RWPE2 (cell line): ENCODE measurements at regions not wholly inside any gene's neighbourhood (a gene's known extent, or its start where the extent isn't known, plus 50 kb on each side); places are given as distances from the start of the nearest gene placed in this dataset.
"Not testable (repeated sequence)": the region's sequence is repeated elsewhere in the genome, so short reads cannot be mapped to it uniquely, and the experiment has no call there.

Experiments used
- ATAC-seq: fragments of 200-7000 bp; cut with Tn5 transposase; 3 replicates; pipeline ENCODE4 v1.9.1; 2021; ENCODE audit warnings: low read depth
- DNase-seq: peaks from one replicate; pipeline ENCODE4 v3.0.0-alpha.2; 2020; ENCODE audit warnings: low spot score
- H3K27ac ChIP-seq: fragments of 450-650 bp; 2 replicates; pipeline ENCODE4 v1.5.1; 2017; ENCODE audit warnings: mild to moderate bottlenecking; ENCODE audit not compliant: poor library complexity, severe bottlenecking
- H3K27me3 ChIP-seq: fragments of 250-450 bp; sonication (Bioruptor Pico); 2 replicates; pipeline ENCODE4 v1.5.1; 2021; ENCODE audit warnings: mild to moderate bottlenecking, moderate library complexity; ENCODE audit not compliant: insufficient read depth, poor library complexity, severe bottlenecking
- H3K36me3 ChIP-seq: fragments of 250-450 bp; sonication (Bioruptor Pico); 2 replicates; pipeline ENCODE4 v1.5.1; 2020; ENCODE audit warnings: low read depth, mild to moderate bottlenecking, moderate library complexity
- H3K4me1 ChIP-seq: fragments of 250-450 bp; sonication (Bioruptor Pico); 2 replicates; pipeline ENCODE4 v1.5.1; 2021; ENCODE audit warnings: mild to moderate bottlenecking, moderate library complexity; ENCODE audit not compliant: insufficient read depth, poor library complexity, severe bottlenecking
- H3K4me3 ChIP-seq: fragments of 250-450 bp; sonication (Bioruptor Pico); 2 replicates; pipeline ENCODE4 v1.5.1; 2021; ENCODE audit warnings: mild to moderate bottlenecking, moderate library complexity; ENCODE audit not compliant: severe bottlenecking
- H3K9me3 ChIP-seq: fragments of 250-450 bp; sonication (Bioruptor Pico); 2 replicates; pipeline ENCODE4 v1.5.1; 2021; ENCODE audit warnings: mild to moderate bottlenecking, moderate library complexity; ENCODE audit not compliant: severe bottlenecking
- CTCF ChIP-seq: fragments of 450-650 bp; IDR thresholded peaks from one replicate; pipeline ENCODE4 v1.5.1; 2017; ENCODE audit warnings: mild to moderate bottlenecking, moderate library complexity; ENCODE audit not compliant: poor library complexity, severe bottlenecking

GRCh38 chr3:177795216-177795615, 597.9 kb upstream of the TBL1XR1 start:
- ATAC-seq: no peak
- Histone ChIP-seq H3K4me1 (no peaks in the 10 kb centered on the region), H3K27me3 (no peaks in the 10 kb centered on the region), H3K4me3 (no peak overlapping the region), H3K27ac (no peak overlapping the region), H3K9me3 (no peaks in the 10 kb centered on the region), H3K36me3 (no peaks in the 10 kb centered on the region)
- no peak for DNase-seq
- TF ChIP-seq CTCF: no peak

- no peaks in the 10 kb centered on the region for H3K4me1 ChIP-seq
- no peak for DNase-seq
- TF ChIP-seq CTCF: no peak
- no peak overlapping the region for H3K4me3 ChIP-seq
- H3K27ac ChIP-seq: no peak overlapping the region
- H3K36me3 ChIP-seq: no peaks in the 10 kb centered on the region
- ATAC-seq: no peak
- no peaks in the 10 kb centered on the region for H3K27me3 ChIP-seq
- H3K9me3 ChIP-seq: no peaks in the 10 kb centered on the region
Measured at GRCh38 chr3:177795859-177796258, 598.6 kb upstream of the TBL1XR1 start.

- H3K27me3 ChIP-seq, H3K4me1 ChIP-seq, ATAC-seq, DNase-seq, H3K9me3 ChIP-seq, H3K27ac ChIP-seq, H3K4me3 ChIP-seq, H3K36me3 ChIP-seq: not testable (repeated sequence)
Measured at GRCh38 chr3:177800147-177800546, 602.9 kb upstream of the TBL1XR1 start.

GRCh38 chr3:177800561-177800960, 603.3 kb upstream of the TBL1XR1 start:
- Histone ChIP-seq H3K27me3 (no peaks in the 10 kb centered on the region), H3K27ac (no peak overlapping the region), H3K9me3 (no peaks in the 10 kb centered on the region), H3K4me3 (no peak overlapping the region), H3K36me3 (no peaks in the 10 kb centered on the region), H3K4me1 (no peaks in the 10 kb centered on the region)
- no peak for DNase-seq
- TF ChIP-seq CTCF: no peak
- no peak for ATAC-seq

GRCh38 chr3:177802151-177802900, 605.0 kb upstream of the TBL1XR1 start:
- Histone ChIP-seq H3K36me3 (no peaks in the 10 kb centered on the region), H3K9me3 (no peaks in the 10 kb centered on the region), H3K4me3 (no peak overlapping the region), H3K27me3 (no peaks in the 10 kb centered on the region), H3K4me1 (no peaks in the 10 kb centered on the region), H3K27ac (no peak overlapping the region)
- DNase-seq (no peak), ATAC-seq (0 out of 3 replicates have a peak, but pooled peaks have one; percentile 46)
- TF ChIP-seq CTCF: no peak
